Uterus (tissue), 2 donors: ENCODE measurements at regions not wholly inside any gene's neighbourhood (a gene's known extent, or its start where the extent isn't known, plus 50 kb on each side); places are given as distances from the start of the nearest gene placed in this dataset.

Source experiments
- POLR2A ChIP-seq, 2 donors: fragments of 450-650 bp; IDR thresholded peaks; one replicate each; pipeline ENCODE4 v1.6.1; 2016; ENCODE audit warnings: antibody characterized with exemption in 2 of 2, mild to moderate bottlenecking in 1 of 2, moderate library complexity in 1 of 2
- TF ChIP-seq, protein P1 (sequence below), 4 experiments: fragments of 200-600 bp in 2 of 4; fragments of 450-650 bp in 2 of 4; sonication (generic) in 2 of 4; IDR thresholded peaks; one replicate each; pipeline ENCODE4 v1.5.1; 2016 to 2019; ENCODE audit warnings: antibody characterized with exemption in 4 of 4, mild to moderate bottlenecking in 2 of 4, moderate library complexity in 1 of 4

GRCh38 chr7:126378642-126379041 is 874.1 kb downstream of the GRM8 start:
- TF ChIP-seq, protein P1, sequence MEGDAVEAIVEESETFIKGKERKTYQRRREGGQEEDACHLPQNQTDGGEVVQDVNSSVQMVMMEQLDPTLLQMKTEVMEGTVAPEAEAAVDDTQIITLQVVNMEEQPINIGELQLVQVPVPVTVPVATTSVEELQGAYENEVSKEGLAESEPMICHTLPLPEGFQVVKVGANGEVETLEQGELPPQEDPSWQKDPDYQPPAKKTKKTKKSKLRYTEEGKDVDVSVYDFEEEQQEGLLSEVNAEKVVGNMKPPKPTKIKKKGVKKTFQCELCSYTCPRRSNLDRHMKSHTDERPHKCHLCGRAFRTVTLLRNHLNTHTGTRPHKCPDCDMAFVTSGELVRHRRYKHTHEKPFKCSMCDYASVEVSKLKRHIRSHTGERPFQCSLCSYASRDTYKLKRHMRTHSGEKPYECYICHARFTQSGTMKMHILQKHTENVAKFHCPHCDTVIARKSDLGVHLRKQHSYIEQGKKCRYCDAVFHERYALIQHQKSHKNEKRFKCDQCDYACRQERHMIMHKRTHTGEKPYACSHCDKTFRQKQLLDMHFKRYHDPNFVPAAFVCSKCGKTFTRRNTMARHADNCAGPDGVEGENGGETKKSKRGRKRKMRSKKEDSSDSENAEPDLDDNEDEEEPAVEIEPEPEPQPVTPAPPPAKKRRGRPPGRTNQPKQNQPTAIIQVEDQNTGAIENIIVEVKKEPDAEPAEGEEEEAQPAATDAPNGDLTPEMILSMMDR (IDR thresholded peaks at IDR 0.05) = no peak
- no peak for TF ChIP-seq POLR2A (IDR thresholded peaks at IDR 0.05)
